ENCODE measurements at regions not wholly inside any gene's neighbourhood (a gene's known extent, or its start where the extent isn't known, plus 50 kb on each side); places are given as distances from the start of the nearest gene placed in this dataset.
"Not testable (repeated sequence)": the region's sequence is repeated elsewhere in the genome, so short reads cannot be mapped to it uniquely, and the experiment has no call there.

DNA sequence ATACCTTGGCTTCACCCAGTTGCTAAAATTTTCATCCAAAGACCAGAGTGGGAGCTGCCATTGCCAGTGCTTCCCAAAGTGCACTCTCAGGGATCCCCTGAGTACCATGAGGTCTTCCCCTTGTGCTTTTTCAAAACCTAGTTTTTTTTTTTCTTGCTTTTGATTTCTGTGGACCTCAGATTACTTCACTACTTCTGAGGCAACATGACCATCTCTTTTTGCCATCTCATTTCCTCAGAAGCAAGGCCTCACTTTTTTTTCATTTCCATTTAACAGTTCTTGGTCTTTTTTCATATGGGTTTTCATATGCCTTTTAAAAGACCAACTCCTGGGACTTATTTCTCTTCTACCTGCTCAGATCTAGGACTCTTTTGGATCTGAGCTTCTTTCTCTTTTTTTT lies 64.1 kb upstream of the MMS22L start:
- no peak for FAIRE-seq

DNA sequence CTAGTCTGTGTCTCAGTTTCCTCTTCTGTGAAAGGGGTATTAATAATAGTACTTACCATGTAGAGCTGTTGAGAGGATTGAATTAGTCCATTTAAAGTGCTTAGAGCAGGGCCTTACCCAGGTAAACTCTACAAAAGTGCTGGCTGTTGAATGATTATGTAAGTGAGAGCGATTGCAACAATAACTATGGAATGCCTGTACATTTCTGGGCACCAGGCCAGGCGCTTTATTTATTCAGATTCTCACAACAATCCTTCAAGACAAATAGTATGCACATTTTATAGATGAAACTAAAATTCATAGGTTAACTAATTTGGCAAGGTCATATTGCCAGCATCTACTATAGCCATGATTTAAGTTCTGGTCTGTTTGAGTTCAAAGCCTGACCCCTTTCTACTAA lies 78.3 kb upstream of the MMS22L start:
- FAIRE-seq = no peak

More for the DNA sequence above, 64.1 kb upstream of the MMS22L start:
- no peak for DNase-seq (ENCODE audit: insufficient read length, low spot score)

DNA sequence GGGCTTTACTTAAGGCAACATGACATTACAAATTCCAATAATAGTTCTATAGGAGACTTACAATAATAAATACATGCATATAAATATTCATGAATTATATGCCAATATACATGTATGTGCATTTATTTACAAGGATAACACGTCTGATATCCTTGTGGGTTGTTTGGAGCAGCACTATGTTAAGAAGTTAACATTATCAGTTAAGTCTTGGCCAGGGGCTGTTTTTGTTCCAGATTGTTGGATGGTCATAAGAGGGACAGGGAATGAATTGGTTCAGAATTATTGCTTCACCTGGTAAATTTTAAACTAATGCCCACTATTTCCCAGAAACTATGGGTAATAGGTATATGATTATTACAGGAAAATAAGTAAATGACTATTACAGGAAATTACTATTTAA lies 81.3 kb upstream of the MMS22L start:
- no peak for FAIRE-seq

More for the DNA sequence above, 78.3 kb upstream of the MMS22L start:
- no peak for DNase-seq (ENCODE audit: insufficient read length, low spot score)

DNA sequence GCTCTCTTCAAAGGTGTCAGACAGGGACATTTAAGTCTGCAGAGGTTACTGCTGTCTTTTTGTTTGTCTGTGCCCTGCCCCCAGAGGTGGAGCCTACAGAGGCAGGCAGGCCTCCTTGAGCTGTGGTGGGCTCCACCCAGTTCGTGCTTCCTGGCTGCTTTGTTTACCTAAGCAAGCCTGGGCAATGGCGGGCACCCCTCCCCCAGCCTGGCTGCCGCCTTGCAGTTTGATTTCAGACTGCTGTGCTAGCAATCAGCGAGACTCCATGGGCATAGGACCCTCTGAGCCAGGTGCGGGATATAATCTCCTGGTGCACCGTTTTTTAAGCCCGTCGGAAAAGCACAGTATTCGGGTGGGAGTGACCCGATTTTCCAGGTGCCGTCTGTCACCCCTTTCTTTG lies 99.1 kb upstream of the MMS22L start:
- not testable (repeated sequence) for FAIRE-seq; DNase-seq (ENCODE audit: insufficient read length, low spot score)

More for the DNA sequence above, 81.3 kb upstream of the MMS22L start:
- no peak for DNase-seq (ENCODE audit: insufficient read length, low spot score)

DNA sequence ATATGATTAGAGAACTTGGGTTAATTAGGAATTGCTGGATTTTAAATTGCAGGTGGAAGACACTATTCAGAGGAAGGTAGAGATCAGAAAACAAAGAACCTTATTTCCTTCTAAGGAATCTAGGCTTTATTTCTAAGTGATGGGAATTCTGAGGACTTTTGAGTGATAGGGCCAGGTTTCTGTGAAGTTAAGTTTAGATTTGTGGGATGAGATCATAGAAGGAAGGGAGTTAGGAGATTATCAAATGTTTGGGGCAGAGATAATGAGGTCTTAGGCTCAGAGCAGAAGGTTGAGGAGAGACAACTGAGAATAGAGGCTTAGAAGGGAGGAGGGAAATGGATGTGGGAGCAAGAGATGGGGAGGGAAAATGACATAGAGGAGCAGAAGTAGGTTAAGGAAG lies 109.7 kb upstream of the MMS22L start:
- no peak for DNase-seq (ENCODE audit: insufficient read length, low spot score)
- FAIRE-seq = no peak

DNA sequence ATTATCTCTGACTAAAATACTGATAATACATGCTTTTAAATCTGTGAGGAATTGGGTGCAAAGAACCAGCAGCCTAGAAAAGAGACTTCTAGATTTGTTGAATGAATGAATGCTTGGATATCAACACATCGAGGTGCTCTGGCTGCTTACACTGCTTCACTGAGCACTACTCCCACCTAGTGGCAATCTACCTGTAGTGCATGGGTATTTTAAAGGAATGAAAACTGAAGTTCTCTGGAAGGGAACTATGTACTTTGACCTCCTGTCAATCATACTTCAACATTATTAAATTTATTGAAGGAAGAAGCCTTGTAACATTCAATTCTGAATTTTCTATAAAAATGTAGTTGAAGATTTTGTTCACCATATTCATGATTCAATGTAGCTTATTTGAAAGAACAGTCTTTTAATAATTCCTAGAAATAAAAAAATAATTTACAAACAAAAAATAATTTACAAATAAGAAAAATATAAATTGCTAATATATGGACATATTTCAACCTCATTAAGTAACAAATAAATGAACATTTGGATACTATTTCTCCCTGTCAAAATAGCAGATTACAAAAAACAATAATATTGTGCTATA lies 111.2 kb upstream of the MMS22L start:
- DNase-seq (ENCODE audit: insufficient read length, low spot score) = peak; percentile 21
- peak; percentile 84 for FAIRE-seq

DNA sequence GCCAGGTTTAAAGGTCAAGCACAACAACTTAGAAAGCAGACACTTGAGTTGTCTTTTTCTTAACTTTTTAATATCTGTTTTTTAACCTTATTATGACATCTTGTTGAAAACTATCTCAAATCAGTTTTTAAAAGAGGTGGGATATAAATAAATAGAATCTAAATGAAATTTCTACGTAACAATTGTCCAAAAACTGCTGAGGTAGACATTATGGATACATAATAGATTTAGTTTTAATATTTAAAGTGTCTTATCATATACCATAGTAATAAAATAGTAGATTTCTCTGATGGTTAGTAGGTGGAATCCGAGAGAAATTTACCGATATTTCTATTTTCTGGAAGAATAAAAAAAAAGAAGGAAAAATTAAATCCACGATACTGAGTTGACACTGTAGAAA lies 113.9 kb upstream of the MMS22L start:
- no peak for DNase-seq (ENCODE audit: insufficient read length, low spot score)
- FAIRE-seq = no peak

DNA sequence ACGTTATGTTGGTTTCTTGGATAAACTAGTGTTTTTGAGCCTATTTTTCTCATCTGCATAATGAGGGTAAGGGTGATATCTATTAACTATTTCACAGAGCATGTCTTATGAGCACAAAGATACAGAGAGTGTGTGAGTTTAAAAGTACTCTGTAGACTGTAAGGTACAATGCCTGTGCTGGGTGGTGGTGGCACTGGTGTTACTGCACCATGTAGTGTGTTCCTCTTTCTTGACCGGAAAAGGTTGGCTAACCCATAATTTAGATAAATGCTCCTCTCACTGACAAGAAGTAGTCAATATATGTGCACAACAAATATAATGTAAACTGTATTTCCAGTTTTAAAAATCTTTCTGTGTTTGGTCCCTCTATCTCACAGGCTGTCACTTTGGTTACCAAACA lies 116.2 kb upstream of the MMS22L start:
- FAIRE-seq (no peak), DNase-seq (ENCODE audit: insufficient read length, low spot score) (no peak)

DNA sequence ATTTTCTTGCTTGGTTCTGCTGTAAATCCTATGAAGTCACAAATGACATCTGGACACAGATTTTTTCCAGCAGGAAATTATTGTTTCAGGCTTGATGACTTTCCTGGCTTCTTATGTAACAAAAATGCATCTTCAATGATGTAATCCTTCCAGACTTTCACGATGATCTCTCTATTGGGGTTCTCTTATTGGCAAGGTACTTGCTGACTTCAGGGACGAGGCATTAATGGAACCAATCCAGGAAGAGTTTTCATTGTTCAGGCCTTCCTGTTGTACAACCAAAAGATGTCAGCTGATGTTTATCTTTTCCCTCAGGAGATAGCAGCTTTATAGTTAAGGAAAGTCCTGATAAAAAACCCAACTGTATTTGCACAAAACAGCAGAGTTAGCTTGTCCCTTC lies 118.5 kb upstream of the MMS22L start:
- DNase-seq (ENCODE audit: insufficient read length, low spot score) = no peak
- no peak for FAIRE-seq

DNA sequence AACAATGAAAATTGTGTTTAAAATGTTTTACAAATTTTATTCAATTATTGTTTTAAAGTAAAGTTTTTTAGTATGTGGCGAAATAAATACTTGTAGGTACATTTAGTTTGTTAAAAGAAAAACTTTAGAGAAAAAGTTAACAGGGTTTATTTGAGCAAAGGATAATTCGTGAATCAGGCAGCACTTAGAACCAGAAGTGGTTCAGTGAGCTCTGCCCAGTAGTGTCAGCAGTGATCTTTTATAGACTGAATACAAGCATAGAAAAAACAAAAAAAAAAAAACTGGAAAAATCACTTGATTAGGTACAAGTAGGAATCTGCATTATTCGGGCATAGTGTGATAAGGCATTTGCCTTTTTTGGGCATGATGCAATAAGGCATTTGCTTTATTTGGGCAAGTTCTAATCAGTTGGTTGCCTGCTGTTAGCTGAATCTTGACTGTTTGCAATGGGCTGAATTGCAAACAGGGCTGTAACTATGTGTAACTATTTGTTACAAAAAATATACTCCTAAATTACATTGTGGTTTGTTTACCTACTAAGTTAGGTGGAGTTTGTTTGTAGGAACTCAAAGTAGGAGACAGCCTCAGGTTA lies 122.9 kb upstream of the MMS22L start:
- no peak for DNase-seq (ENCODE audit: insufficient read length, low spot score)

DNA sequence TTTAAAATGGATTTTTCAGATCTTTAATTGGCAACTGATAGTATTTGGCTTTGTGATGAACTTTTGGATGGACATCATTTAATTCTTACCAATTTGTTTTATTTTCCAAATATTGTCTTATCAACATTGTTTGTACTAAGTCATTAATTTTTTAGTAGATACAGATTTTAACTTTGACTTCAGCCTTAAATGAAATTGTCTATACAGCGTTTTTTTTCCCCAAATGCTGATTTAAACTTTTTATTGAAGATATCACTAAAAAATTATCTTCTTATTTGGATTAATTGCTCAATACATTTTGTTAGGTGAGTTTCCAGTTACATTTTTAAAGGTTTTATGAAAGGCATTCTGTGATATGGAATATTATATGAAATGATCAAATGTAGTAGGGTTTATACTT lies 123.6 kb upstream of the MMS22L start:
- FAIRE-seq = no peak
- DNase-seq (ENCODE audit: insufficient read length, low spot score) = no peak

More for the DNA sequence above, 122.9 kb upstream of the MMS22L start:
- no peak for FAIRE-seq

DNA sequence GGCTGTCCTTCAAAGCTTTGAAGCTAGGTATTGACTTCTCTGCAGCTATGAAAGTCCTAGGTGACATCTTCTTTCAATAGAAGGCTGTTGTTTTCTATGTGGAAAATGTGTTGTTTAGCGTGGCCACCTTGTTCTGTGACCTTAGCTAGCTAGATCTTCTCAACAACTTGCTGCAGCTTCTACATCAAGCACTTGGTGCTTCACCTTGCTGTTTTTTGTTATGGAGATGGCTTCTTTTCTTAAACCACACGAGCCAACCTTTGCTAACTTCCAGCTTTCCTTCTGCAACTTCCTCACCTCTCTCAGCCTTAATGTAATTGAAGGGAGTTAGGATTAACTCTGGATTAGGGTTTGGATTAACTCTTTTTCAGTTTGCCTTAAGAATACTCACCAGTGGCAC lies 128.6 kb upstream of the MMS22L start:
- DNase-seq (ENCODE audit: insufficient read length, low spot score) (no peak), FAIRE-seq (no peak)

DNA sequence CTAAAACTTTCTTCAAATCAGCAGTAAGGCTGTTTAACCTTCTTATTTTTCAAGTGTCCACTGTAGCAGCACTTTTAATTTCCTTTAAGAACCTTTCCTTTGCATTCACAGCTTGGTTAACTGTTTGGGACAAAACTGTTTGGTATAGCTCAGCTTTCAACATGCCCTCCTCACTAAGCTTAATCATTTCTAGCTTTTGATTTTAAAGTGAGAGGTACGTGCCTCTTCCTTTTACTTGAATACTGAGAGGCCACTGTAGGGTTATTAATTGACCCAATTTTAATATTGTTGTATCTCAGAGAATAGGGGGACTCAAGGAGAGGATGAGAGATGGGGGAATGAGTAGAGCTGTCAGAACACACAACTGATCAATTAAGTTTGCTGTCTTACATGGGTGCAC lies 129.5 kb upstream of the MMS22L start:
- FAIRE-seq (no peak), DNase-seq (ENCODE audit: insufficient read length, low spot score) (no peak)

DNA sequence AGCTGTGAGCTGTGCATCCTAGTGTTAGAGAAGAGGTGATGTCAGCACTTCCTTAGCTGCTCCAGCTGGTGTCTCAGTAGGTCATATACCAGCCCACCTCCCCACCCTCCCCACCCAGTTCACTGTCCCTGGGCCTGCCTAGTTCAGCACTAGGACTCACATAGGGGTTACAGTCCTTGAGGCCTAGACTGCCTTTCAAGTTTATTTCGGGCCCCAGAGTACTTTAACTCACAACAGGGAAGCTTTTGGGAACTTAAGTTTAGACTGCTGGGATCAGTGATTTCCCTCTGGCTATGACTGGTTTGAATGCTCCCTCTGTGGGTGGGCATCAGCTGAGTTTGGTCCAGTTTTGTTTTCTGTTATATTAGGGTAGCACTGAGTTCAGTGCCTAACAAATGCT lies 139.2 kb upstream of the MMS22L start:
- no peak for DNase-seq (ENCODE audit: insufficient read length, low spot score)
- no peak for FAIRE-seq

DNA sequence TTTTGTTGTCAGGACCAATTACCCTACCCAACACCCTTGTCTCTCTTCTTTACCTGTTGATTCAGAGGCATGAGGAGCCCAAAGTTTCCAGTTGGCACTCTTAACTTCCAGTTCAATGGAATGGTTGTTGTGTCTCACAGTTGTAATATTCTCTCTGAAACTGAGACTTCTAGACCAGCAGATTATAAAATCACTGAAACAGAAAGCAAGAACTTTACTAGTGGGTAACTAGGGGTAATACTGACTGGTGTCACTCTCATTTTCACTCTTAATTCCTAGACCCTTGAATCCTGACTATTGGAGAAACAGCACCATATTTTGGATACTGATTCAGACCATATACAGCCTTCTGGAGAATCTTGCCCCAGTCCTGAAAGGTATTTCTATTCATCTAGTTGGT lies 140.2 kb upstream of the MMS22L start:
- FAIRE-seq = peak; percentile 76
- DNase-seq (ENCODE audit: insufficient read length, low spot score) = no peak

DNA sequence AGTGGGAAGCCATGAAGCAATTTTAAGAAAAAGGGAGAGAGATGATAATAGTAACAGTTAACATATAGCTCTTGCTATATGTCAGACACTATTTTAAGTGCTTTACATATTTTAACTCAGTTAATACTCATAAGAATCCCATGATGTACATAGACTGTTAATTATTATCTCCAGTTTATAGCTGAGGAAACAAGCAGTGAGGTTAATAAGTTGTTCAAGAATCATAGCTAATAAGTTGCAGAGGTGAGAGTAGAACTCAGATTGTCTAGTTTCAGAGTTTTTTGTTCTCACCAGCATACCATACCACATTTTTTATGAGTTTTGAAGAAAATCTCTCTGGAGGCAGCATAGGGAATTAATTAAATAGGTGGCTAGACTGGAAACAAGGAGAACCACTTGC lies 144.6 kb upstream of the MMS22L start:
- DNase-seq (ENCODE audit: insufficient read length, low spot score) = no peak
- FAIRE-seq = peak; percentile 11

DNA sequence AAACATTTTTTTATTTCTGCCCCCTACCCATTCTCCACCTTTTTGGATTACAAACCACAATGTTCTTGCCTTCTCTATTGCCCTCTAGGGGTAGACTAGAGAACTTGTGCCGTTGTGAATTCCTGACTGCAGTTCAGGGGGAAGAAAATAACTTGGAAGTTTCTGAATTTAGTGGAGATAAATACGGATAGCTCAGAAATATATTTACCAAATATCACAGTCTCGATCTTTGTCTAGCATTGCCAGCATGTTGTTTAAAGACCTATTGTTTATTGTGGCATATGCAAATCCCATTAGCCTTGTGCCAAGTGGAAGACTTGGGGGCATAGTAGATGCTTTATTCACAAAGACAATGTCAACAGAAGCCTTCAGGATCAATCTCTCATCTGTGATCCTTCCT lies 154.1 kb upstream of the MMS22L start:
- FAIRE-seq = peak; percentile 45

DNA sequence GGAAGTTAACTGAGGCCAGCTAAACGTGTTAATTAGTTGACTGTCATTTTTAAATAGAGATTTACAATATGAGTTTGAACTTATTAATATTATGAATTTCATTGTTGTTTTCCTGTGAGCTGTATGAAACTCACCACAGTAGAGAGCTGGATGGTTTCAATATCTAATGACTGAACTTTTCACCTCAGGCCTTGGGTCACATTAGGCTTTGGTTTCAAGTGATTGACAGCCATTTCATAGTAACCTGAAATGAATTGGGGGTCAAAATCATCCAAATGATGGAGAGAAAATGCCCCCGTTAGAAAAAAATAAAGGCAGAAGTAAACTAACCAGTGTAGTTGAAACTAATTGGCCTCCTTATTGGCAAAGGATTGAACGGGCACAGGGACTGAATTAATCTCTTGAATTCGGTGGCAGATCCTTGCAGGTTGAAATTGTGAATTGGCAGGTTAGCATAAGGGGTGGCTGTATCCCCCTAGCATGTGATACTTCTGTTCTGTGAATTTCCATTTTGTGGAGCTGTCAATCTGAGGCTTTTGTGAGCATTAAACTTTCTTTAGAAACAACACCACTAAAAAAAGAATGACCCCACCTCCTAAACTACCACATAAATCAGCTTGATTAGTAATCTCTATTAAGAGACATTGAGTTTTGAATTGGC lies 155.1 kb upstream of the MMS22L start:
- DNase-seq (ENCODE audit: insufficient read length, low spot score) (no peak), FAIRE-seq (no peak)

More for the DNA sequence above, 154.1 kb upstream of the MMS22L start:
- DNase-seq (ENCODE audit: insufficient read length, low spot score) = no peak

DNA sequence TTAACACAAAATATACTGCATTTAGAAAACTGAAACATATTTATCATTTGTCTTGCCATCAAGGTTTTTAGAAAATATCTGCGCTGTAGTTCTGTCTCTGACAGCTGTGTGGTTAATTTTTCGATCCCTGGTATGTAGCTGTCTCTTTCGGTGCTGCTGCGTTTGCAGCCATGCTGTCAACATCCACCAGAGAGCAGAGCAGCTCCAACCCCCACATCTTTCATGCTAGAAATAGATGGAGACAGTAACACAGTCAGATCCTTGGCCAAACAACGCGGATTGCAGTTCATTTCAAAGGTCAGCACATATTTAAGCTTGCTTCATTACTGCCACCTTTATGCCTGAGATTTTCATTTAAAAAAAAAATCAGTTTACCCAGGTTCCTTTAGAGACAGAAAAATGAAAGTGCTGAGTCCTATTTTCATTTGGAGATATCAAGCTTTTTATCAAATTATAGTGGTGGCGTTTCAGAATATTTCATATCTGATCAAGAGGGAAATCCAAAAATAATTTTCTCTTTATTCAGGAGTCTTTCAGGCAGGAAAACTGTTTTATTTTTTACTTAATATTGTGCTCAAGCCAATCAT lies 157.7 kb upstream of the MMS22L start:
- no peak for DNase-seq (ENCODE audit: insufficient read length, low spot score)
- FAIRE-seq = no peak

DNA sequence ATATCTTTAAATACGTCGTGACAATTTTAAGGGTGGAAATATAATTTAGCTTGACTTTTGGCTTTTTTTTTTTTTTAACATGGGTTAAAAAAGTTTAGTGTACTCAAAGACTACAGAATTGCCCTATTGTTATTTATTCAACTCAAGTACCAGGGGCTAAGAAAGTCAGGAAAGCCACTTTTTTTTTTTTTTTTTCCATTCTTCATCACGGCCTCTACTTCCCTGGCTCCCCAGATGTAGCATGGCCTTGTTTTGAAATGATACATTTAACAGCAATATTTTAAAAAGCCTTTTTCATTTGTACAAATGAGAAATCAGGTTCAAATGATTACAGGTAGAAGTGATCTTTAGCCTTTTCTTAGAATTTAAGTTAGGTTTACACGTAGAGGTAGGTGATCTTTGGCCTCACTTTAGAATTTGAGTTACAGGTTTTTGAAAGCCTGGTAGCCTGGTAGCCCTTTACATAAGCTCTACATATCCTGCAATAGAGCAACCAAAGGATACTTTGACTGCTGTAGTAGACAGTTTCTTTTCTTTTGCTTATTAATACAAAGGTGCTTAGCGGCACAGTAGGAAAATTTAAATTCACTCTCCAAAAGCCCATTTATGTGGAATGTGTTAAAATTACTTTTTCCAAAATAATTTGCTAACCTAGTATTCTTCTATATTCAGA lies 160.5 kb upstream of the MMS22L start:
- FAIRE-seq = no peak
- DNase-seq (ENCODE audit: insufficient read length, low spot score) = no peak

DNA sequence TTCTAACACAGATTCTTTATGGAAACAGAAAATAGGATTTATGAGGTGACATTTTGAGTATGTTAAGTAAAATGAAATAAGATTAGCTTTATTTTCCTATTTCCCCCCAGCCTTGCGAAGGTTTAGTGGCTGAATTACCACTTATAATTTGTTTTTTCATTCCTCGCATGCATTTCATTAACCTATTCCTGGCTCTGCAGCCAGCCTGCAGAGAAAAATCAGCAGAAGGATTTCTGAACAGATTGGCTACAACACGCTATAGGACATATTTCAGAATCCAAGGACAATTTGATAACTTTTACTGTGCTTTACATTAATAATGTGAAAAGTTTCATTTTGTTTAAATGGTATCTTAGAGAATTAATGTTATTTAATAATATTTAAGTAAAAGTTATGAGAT lies 162.4 kb upstream of the MMS22L start:
- DNase-seq (ENCODE audit: insufficient read length, low spot score) (no peak), FAIRE-seq (no peak)
